Parathyroid adenoma (tissue), 2 donors: ENCODE measurements at regions not wholly inside any gene's neighbourhood (a gene's known extent, or its start where the extent isn't known, plus 50 kb on each side); places are given as distances from the start of the nearest gene placed in this dataset.

ENCODE experiments used
- H2AFZ ChIP-seq: fragments of 300-600 bp; sonication (generic); one replicate; pipeline ENCODE4 v1.7.0; 2017; ENCODE audit warnings: antibody characterized with exemption, mild to moderate bottlenecking
- H3K27ac ChIP-seq: fragments of 300-600 bp; sonication (generic); one replicate; pipeline ENCODE4 v1.7.0; 2017
- H3K27me3 ChIP-seq: fragments of 300-600 bp; sonication (generic); one replicate; pipeline ENCODE4 v1.7.0; 2017; ENCODE audit warnings: low read length; ENCODE audit not compliant: control insufficient read depth, insufficient read depth
- H3K36me3 ChIP-seq: fragments of 300-600 bp; sonication (generic); one replicate; pipeline ENCODE4 v1.7.0; 2017; ENCODE audit warnings: low read length; ENCODE audit not compliant: control insufficient read depth, insufficient read depth
- H3K4me1 ChIP-seq: fragments of 300-600 bp; sonication (generic); one replicate; pipeline ENCODE4 v1.7.0; 2017; ENCODE audit warnings: control low read depth
- H3K4me2 ChIP-seq: fragments of 300-600 bp; sonication (generic); one replicate; pipeline ENCODE4 v1.7.0; 2017; ENCODE audit warnings: low read length
- H3K4me3 ChIP-seq: fragments of 300-600 bp; sonication (generic); one replicate; pipeline ENCODE4 v1.7.0; 2017; ENCODE audit warnings: low read depth, low read length
- H3K79me2 ChIP-seq: fragments of 300-600 bp; sonication (generic); one replicate; pipeline ENCODE4 v1.7.0; 2017; ENCODE audit warnings: control low read depth
- H3K9ac ChIP-seq: fragments of 300-600 bp; sonication (generic); one replicate; pipeline ENCODE4 v1.7.0; 2017; ENCODE audit warnings: mild to moderate bottlenecking
- H3K9me3 ChIP-seq: fragments of 300-600 bp; sonication (generic); one replicate; pipeline ENCODE4 v1.7.0; 2017; ENCODE audit warnings: low read length; ENCODE audit not compliant: control insufficient read depth
- CTCF ChIP-seq: fragments of 300-600 bp; sonication (generic); IDR thresholded peaks from one replicate; pipeline ENCODE4 v1.7.0; 2017; ENCODE audit warnings: antibody characterized with exemption, mild to moderate bottlenecking
- donor health status: primary hyperparathyroidism.

- Histone ChIP-seq H3K36me3 (no peaks in the 10 kb centered on the region), H3K4me3 (no peak overlapping the region), H3K4me1 (no peaks in the 10 kb centered on the region), H3K4me2 (no peak overlapping the region), H3K27ac (no peak overlapping the region), H3K27me3 (no peaks in the 10 kb centered on the region), H3K79me2 (no peaks in the 10 kb centered on the region), H2AFZ (no peak overlapping the region), H3K9me3 (no peaks in the 10 kb centered on the region), H3K9ac (no peak overlapping the region)
- TF ChIP-seq CTCF: no peak
Observed at GRCh38 chr3:10602769-10603768, 97.7 kb upstream of the ATP2B2 start.

- Histone ChIP-seq H3K4me1 (no peaks in the 10 kb centered on the region), H2AFZ (no peak overlapping the region), H3K9me3 (no peaks in the 10 kb centered on the region), H3K4me2 (no peak overlapping the region), H3K36me3 (no peaks in the 10 kb centered on the region), H3K79me2 (no peaks in the 10 kb centered on the region), H3K4me3 (no peak overlapping the region), H3K27ac (no peak overlapping the region), H3K27me3 (no peaks in the 10 kb centered on the region), H3K9ac (no peak overlapping the region)
- TF ChIP-seq CTCF: no peak
Observed at GRCh38 chr3:10609134-10609533, 103.7 kb upstream of the ATP2B2 start.

GRCh38 chr3:10614168-10614567 is 108.8 kb upstream of the ATP2B2 start:
- H3K79me2 ChIP-seq: no peaks in the 10 kb centered on the region
- H3K4me3 ChIP-seq: no peak overlapping the region
- H3K36me3 ChIP-seq: no peaks in the 10 kb centered on the region
- no peaks in the 10 kb centered on the region for H3K9me3 ChIP-seq
- no peak for TF ChIP-seq CTCF
- H3K27ac ChIP-seq: no peak overlapping the region
- H3K9ac ChIP-seq: no peak overlapping the region
- no peak overlapping the region for H2AFZ ChIP-seq
- no peaks in the 10 kb centered on the region for H3K27me3 ChIP-seq
- H3K4me1 ChIP-seq: no peaks in the 10 kb centered on the region
- no peak overlapping the region for H3K4me2 ChIP-seq

- Histone ChIP-seq H3K9ac (no peak overlapping the region), H2AFZ (no peak overlapping the region), H3K9me3 (no peaks in the 10 kb centered on the region), H3K36me3 (no peaks in the 10 kb centered on the region), H3K4me1 (no peaks in the 10 kb centered on the region), H3K27me3 (no peaks in the 10 kb centered on the region), H3K79me2 (no peaks in the 10 kb centered on the region), H3K4me3 (no peak overlapping the region), H3K4me2 (no peak overlapping the region), H3K27ac (no peak overlapping the region)
- TF ChIP-seq CTCF: no peak
Observed at GRCh38 chr3:10615715-10616114, 110.3 kb upstream of the ATP2B2 start.
